ENCODE measurements at regions not wholly inside any gene's neighbourhood (a gene's known extent, or its start where the extent isn't known, plus 50 kb on each side); places are given as distances from the start of the nearest gene placed in this dataset.

- Histone ChIP-seq H3K27me3 (ENCODE audit: control insufficient read depth, insufficient read depth, low read length) (no peaks in the 10 kb centered on the region), H3K36me3 (ENCODE audit: control insufficient read depth, insufficient read depth, low read length) (no peaks in the 10 kb centered on the region), H3K4me3 (ENCODE audit: low read depth, low read length) (no peak overlapping the region)
- TF ChIP-seq CTCF (IDR thresholded peaks at IDR 0.05; ENCODE audit: insufficient read depth, low read length, severe bottlenecking), result no peak
- no peak for DNase-seq (ENCODE audit: low read depth)
- FAIRE-seq, result no peak
Observed at GRCh38 chr2:145199827-145200706, 680.1 kb upstream of the ZEB2 start.

- no peak for DNase-seq (ENCODE audit: low read depth)
- peak; percentile 13 for FAIRE-seq
- TF ChIP-seq CTCF (IDR thresholded peaks at IDR 0.05; ENCODE audit: insufficient read depth, low read length, severe bottlenecking), result no peak
- Histone ChIP-seq H3K4me3 (ENCODE audit: low read depth, low read length) (no peak overlapping the region), H3K36me3 (ENCODE audit: control insufficient read depth, insufficient read depth, low read length) (no peaks in the 10 kb centered on the region), H3K27me3 (ENCODE audit: control insufficient read depth, insufficient read depth, low read length) (no peaks in the 10 kb centered on the region)
Observed at GRCh38 chr2:145199042-145199441, 679.1 kb upstream of the ZEB2 start.

- H3K36me3 ChIP-seq (ENCODE audit: control insufficient read depth, insufficient read depth, low read length), result no peaks in the 10 kb centered on the region
- H3K27me3 ChIP-seq (ENCODE audit: control insufficient read depth, insufficient read depth, low read length), result no peaks in the 10 kb centered on the region
- DNase-seq (ENCODE audit: low read depth) (no peak), FAIRE-seq (no peak)
- H3K4me3 ChIP-seq (ENCODE audit: low read depth, low read length), result no peak overlapping the region
- no peak for TF ChIP-seq CTCF (IDR thresholded peaks at IDR 0.05; ENCODE audit: insufficient read depth, low read length, severe bottlenecking)
Observed at GRCh38 chr2:145198555-145198954, 678.6 kb upstream of the ZEB2 start.

- DNase-seq (ENCODE audit: low read depth) (no peak), FAIRE-seq (no peak)
- Histone ChIP-seq H3K27me3 (ENCODE audit: control insufficient read depth, insufficient read depth, low read length) (no peaks in the 10 kb centered on the region), H3K4me3 (ENCODE audit: low read depth, low read length) (no peak overlapping the region), H3K36me3 (ENCODE audit: control insufficient read depth, insufficient read depth, low read length) (no peaks in the 10 kb centered on the region)
- TF ChIP-seq CTCF (IDR thresholded peaks at IDR 0.05; ENCODE audit: insufficient read depth, low read length, severe bottlenecking), result no peak
Observed at GRCh38 chr2:145197944-145198343, 678.0 kb upstream of the ZEB2 start.

GRCh38 chr2:145194673-145195072 lies 674.8 kb upstream of the ZEB2 start:
- TF ChIP-seq CTCF (IDR thresholded peaks at IDR 0.05; ENCODE audit: insufficient read depth, low read length, severe bottlenecking), result no peak
- H3K36me3 ChIP-seq (ENCODE audit: control insufficient read depth, insufficient read depth, low read length), result no peaks in the 10 kb centered on the region
- H3K27me3 ChIP-seq (ENCODE audit: control insufficient read depth, insufficient read depth, low read length), result no peaks in the 10 kb centered on the region
- FAIRE-seq, result no peak
- peak; percentile 29 for DNase-seq (ENCODE audit: low read depth)
- no peak overlapping the region for H3K4me3 ChIP-seq (ENCODE audit: low read depth, low read length)

All from bronchial epithelial cell (primary cell).